HEK293T (cell line): ENCODE measurements at regions not wholly inside any gene's neighbourhood (a gene's known extent, or its start where the extent isn't known, plus 50 kb on each side); places are given as distances from the start of the nearest gene placed in this dataset.

Source experiments
- ARNT ChIP-seq: fragments of 450-650 bp; IDR thresholded peaks from 2 replicates; pipeline ENCODE4 v1.6.1; 2017; ENCODE audit warnings: mild to moderate bottlenecking
- BHLHE40 ChIP-seq: fragments of 450-650 bp; IDR thresholded peaks from 2 replicates; pipeline ENCODE4 v1.6.1; 2016; ENCODE audit warnings: mild to moderate bottlenecking, moderate library complexity, borderline replicate concordance
- FOXK2 ChIP-seq: fragments of 450-650 bp; IDR thresholded peaks from 2 replicates; pipeline ENCODE4 v1.6.1; 2016; ENCODE audit warnings: mild to moderate bottlenecking
- FOXM1 ChIP-seq: fragments of 450-650 bp; IDR thresholded peaks from 2 replicates; pipeline ENCODE4 v1.6.1; 2017; ENCODE audit warnings: mild to moderate bottlenecking, borderline replicate concordance
- HDGF ChIP-seq: fragments of 450-650 bp; IDR thresholded peaks from 2 replicates; pipeline ENCODE4 v1.6.1; 2017; ENCODE audit warnings: antibody characterized with exemption, borderline replicate concordance
- NFRKB ChIP-seq: fragments of 450-650 bp; IDR thresholded peaks from 2 replicates; pipeline ENCODE4 v1.6.1; 2016; ENCODE audit warnings: mild to moderate bottlenecking, moderate library complexity
- SP1 ChIP-seq: fragments of 450-650 bp; IDR thresholded peaks from 2 replicates; pipeline ENCODE4 v1.6.1; 2017
- TARDBP ChIP-seq: fragments of 450-650 bp; IDR thresholded peaks from 2 replicates; pipeline ENCODE4 v1.6.1; 2016
- ZNF384 ChIP-seq: fragments of 450-650 bp; IDR thresholded peaks from 2 replicates; pipeline ENCODE4 v1.6.1; 2016

- TF ChIP-seq ARNT (no peak), ZNF384 (no peak), SP1 (no peak), FOXK2 (no peak), FOXM1 (no peak), NFRKB (no peak), TARDBP (no peak), HDGF (no peak), BHLHE40 (no peak)
These were observed 262.0 kb upstream of the PREP start for GRCh38 chr6:105664931-105665330.
